GM18873 (cell line): ENCODE measurements at regions not wholly inside any gene's neighbourhood (a gene's known extent, or its start where the extent isn't known, plus 50 kb on each side); places are given as distances from the start of the nearest gene placed in this dataset.

Experiments
- ATAC-seq: cut with Tn5 transposase; IDR thresholded peaks from one replicate; pipeline ENCODE4 v1.9.1; 2021; ENCODE audit warnings: mild to moderate bottlenecking, moderate library complexity, moderate number of reproducible peaks; ENCODE audit not compliant: unreplicated experiment, low FRiP score

- ATAC-seq = no peak
These were observed 399.3 kb upstream of the MMADHC start for GRCh38 chr2:149986861-149987260.

DNA sequence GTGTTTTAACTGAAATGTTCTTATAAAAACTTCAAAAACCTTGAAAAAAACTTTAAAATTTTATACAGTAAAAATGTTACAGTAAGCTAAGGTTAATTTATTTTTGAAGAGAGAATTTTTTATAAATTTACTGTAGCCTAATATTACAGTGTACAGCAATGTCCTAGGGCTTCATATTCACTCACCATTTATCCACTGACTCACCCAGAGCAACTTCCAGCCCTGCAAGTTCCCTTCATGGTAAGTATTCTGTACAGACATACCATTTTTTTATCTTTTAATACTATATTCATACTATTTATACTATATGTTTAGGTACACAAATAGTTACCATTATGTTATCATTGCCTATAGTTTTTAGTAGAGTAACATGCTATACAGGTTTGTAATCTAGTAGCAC lies 396.7 kb upstream of the MMADHC start:
- ATAC-seq = no peak

GRCh38 chr2:149972066-149972465 lies 384.5 kb upstream of the MMADHC start:
- no peak for ATAC-seq

DNA sequence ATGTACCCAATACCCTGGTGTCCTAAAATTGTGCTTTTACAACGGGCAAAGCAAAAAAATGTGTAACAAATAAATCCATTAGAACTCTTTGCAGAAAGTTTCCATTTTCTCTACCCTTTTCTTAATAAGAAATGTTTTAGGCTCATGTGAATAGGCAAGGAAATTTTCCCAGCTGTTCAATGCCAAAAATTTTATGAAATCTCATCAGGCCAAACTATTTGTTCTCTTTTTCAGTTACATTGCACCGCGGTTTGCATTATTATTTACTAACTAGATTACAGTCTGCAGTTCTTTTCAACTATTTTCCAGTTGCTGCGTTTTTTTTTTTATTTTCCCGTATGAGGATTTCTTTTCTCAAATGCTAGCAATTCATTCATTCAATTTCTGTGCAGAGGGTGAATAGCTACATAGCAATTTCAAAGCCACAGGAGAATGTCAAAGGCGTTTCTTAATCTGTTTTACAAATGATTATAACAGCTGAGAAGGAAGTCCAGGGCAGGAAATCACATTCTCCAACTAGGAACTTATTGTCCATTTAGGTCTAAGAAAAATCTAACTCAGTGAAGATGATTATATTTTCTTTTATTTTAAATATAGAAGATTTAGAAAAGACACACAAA lies 367.5 kb upstream of the MMADHC start:
- no peak for ATAC-seq

DNA sequence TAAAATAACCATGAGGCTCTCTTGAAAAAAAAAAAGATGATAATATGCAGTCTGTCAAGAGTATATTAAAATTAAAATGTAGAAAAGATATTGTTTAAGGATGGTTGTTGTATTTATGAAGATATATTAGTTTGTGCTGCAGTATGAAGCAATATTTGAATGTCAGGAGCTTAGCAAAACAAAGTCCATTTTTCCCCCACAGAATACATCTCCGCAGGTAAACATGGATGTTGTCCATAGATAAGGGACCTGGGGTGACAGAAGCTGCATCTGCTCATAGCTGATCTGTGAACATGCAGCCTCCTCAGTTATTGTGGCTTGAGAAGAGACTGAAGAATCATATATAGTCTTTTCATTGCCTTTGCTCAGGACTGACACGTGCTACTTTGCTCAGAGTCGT lies 366.1 kb upstream of the MMADHC start:
- no peak for ATAC-seq

- no peak for ATAC-seq
These were observed 343.9 kb upstream of the MMADHC start for GRCh38 chr2:149931486-149931885.

GRCh38 chr2:149928011-149928410 lies 340.4 kb upstream of the MMADHC start:
- ATAC-seq = no peak

DNA sequence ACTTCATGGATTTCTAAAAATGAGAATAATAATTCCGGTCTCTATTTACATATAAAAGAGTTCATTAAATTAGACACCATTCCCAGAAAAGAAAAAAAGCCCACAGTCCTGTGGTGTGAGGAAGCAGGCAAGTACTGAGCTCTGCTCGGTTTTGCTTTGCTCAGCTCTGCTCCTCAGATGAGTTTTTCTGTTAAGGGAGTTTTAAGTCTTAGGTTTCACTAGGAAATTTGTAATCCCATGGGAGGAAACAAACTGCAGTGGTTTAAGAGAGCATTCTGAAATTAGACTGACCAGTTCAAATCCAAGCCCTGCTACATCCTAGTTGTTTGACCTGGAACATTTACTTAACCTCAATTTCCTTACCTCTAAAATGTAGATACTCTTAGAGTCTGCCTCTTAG lies 338.6 kb upstream of the MMADHC start:
- ATAC-seq = no peak

- no peak for ATAC-seq
These were observed 337.1 kb upstream of the MMADHC start for GRCh38 chr2:149924549-149925213.

DNA sequence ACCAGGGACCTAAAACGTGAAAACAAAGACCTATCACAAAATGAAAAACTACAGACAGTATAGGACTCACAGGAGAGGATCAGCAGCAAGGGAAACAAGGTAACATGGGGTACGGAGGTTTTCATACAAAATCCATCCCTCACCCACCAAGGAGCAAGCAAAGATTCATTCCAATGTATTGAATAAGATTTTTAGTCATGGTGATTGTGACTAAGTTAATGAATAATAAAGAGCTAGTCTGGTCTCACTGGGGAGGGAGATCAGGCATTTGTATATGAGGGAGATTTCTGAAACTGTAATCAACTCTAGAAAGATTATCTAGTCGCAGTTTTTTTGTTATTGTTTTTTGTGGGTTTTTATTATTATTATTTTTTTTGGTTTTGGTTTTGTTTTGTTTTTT lies 336.5 kb upstream of the MMADHC start:
- ATAC-seq = no peak

- no peak for ATAC-seq
These were observed 334.5 kb upstream of the MMADHC start for GRCh38 chr2:149921911-149922616.

DNA sequence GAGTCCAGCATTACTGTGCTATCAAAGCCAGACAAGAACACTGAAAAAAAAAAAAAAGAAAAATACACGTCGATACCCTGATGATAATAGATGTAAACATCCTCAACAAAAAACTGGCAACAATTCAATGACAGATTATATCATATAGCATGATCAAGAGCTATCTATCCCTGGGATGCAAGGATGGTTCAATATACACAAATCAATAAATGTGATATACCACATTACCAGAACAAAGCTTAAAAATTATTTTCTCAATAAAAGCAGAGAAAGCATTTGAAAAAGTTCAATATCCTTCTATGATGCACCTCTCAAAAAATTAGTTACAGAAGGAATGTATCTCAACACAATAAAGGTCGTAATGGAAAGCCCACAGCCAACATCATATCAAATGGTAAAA lies 332.8 kb upstream of the MMADHC start:
- ATAC-seq = no peak

DNA sequence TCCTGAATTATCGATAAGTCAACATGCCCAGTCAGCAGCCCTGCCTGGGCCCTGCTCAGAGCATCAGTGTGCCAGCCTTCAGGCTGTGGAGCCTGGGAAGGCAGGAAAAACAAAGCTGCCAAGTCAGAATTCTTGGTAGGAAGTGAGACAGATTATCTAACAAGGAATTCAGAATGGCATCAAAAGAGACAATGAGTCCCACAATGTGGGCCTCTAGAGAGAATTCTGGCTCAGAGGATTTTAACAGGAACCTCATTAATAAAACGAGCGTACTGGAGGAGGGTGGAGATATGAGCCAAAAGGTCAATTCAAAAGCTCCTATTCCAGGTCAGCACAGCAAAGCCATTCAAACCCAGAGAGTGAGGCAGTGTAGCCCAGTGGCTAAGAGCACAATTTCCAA lies 327.6 kb upstream of the MMADHC start:
- no peak for ATAC-seq

GRCh38 chr2:149908726-149909683 lies 321.4 kb upstream of the MMADHC start:
- ATAC-seq = no peak

DNA sequence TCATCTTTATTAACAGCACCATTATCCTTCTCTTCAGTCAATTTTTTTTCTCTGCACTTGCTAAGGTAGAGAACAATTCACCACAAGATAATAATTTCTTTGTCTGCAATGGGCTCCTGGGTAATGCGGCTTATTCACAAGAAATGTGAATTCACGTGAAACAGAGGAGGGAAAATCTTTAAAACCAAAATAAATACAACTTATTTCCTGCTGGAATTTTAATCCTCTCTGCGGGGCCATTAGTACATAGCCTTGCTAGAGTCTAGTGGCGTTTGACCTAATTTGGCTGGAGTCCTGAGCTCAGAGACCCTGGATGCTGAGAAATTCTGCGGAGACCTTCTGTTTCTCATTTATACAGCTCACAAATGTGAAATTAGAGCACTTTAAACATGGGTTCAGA lies 319.3 kb upstream of the MMADHC start:
- ATAC-seq = no peak

DNA sequence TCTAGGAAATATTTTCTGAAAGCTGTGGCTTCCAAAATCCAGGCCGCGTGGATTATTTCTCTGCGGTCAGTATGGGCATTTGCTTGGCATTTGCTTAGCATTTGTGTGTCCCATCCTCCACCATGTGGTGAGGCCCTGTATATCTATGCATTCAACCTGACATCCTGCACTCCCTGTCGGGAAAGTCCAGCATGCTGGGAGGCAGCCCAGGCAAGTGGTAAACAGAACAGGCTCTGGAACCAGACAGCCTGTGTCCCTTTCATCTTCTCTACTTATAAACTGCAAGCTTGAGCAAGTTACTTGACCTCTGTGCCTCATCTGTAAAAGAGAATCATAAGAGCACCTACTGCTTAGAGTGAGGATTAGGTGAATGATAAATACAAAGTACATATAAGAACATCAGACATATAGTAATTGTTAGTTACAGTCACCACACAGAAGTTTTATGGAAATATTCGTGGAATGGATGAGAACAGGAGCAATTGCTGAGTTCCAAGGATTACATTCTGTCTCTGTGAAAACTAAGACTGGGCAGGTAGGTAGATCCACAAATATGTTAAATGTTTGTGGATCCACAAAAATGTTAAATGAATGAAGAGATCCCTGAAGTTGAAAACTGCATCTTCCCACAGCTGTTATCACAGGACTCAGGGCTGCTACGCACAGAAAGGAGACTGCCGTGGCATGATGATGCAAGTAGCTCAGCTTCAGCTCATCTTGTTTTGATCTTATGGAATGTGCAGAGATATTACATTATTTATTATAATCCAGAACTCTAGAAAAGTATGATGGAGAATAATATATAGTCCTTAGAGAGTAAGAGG lies 317.0 kb upstream of the MMADHC start:
- ATAC-seq = no peak

- no peak for ATAC-seq
These were observed 316.1 kb upstream of the MMADHC start for GRCh38 chr2:149903626-149904025.

GRCh38 chr2:149902081-149902480 lies 314.5 kb upstream of the MMADHC start:
- ATAC-seq = no peak

DNA sequence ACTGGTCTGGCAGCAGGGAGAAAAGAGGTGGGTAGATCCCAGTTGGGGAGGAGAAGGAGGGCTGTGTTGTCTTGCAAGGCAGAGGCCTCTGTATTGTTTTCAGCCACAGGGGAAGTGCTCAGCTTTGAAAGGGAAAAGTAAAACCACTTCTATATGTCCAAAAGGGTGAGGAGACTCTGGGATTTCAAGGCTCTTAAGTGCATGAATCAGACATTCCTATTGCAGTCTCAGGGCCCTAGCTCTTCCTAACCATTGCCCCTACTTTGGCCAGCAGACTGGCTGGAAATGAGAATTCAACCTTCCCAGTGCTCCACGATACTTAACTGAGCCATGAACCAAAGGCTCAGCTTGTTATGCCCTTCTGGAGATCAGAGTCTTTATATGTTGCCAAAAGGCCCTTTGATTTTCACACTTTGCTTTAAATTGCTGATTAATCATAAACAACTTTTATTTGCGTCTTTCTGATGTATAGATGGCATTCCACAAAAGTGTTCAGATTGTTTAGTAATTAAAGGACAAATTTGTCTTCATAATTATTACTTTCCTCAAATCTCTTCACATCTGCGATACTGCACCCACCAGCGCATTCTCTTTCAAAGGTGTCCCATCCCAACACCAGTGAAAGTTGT lies 313.8 kb upstream of the MMADHC start:
- no peak for ATAC-seq
